GM23248 (cell line): ENCODE measurements at regions not wholly inside any gene's neighbourhood (a gene's known extent, or its start where the extent isn't known, plus 50 kb on each side); places are given as distances from the start of the nearest gene placed in this dataset.

Experiments used
- EZH2 ChIP-seq: fragments of 200-600 bp; sonication (generic); IDR thresholded peaks from 2 replicates; pipeline ENCODE4 v1.6.1; 2018; ENCODE audit warnings: antibody characterized with exemption, mild to moderate bottlenecking; ENCODE audit not compliant: insufficient read depth, poor library complexity, severe bottlenecking
- EZH2phosphoT487 ChIP-seq: fragments of 200-600 bp; sonication (generic); IDR thresholded peaks from 2 replicates; pipeline ENCODE4 v1.6.1; 2018; ENCODE audit warnings: antibody characterized with exemption, moderate library complexity, mild to moderate bottlenecking, low read depth; ENCODE audit not compliant: insufficient read depth

DNA sequence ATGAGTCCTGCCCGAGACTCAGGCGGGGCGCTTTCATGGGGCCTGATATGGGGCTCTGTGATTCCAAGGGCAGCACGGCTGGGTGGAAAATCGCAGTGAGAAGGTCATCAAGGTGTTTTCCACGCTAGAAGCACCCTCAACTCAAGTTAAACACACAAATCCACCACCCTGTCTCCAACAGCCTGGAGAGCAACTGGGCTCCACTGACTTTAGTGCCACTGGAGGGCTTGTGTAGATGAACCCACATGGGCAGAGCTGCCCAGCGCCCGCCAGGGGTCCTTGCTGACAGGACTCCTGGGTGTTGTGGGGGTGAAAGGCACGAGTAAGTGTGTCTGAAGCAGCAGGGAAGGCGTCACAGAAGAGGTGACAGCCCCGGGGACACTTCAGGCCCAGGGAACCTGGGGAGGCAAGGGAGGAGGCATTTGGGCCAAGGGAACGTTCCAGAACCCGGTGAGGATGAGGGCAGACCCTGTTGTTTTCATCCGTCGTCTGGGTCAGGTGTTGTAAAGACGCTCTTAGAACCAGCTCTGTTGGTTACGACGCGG lies 51.8 kb upstream of the CTDP1 start:
- TF ChIP-seq EZH2 (no peak), EZH2phosphoT487 (no peak)
